Small intestine (tissue), 7 donors: ENCODE measurements at regions not wholly inside any gene's neighbourhood (a gene's known extent, or its start where the extent isn't known, plus 50 kb on each side); places are given as distances from the start of the nearest gene placed in this dataset.

Experiments used
- DNase-seq, 2 donors: peaks; one replicate each; pipeline versions ENCODE4 v3.0.0 to v3.0.0-alpha.2; 2013
- FAIRE-seq: peaks from 2 replicates; lab custom pipeline; 2012; peaks lifted over from hg19 to GRCh38; lab: Jason Lieb, UNC
- H3K27ac ChIP-seq, 3 donors: one replicate each; pipeline ENCODE4 v1.5.1; 2013; ENCODE audit warnings: low read length in 2 of 3, mild to moderate bottlenecking in 2 of 3, control low read depth in 1 of 3, inconsistent platforms in 1 of 3, low read depth in 1 of 3, moderate library complexity in 1 of 3
- H3K27me3 ChIP-seq, 3 donors: one replicate each; pipeline ENCODE4 v1.6.1; 2013; ENCODE audit warnings: low read length in 3 of 3, inconsistent platforms in 1 of 3; ENCODE audit not compliant: control insufficient read depth in 3 of 3, insufficient read depth in 3 of 3
- H3K36me3 ChIP-seq, 3 donors: one replicate each; pipeline ENCODE4 v1.6.1; 2013; ENCODE audit warnings: low read length in 3 of 3, inconsistent platforms in 1 of 3, low read depth in 1 of 3, mild to moderate bottlenecking in 1 of 3, moderate library complexity in 1 of 3; ENCODE audit not compliant: control insufficient read depth in 3 of 3, insufficient read depth in 2 of 3
- H3K4me1 ChIP-seq, 3 donors: one replicate each; pipeline ENCODE4 v1.6.1; 2013; ENCODE audit warnings: low read length in 2 of 3, inconsistent platforms in 1 of 3, low read depth in 1 of 3, mild to moderate bottlenecking in 1 of 3, moderate library complexity in 1 of 3; ENCODE audit not compliant: control insufficient read depth in 3 of 3, insufficient read depth in 2 of 3
- H3K4me3 ChIP-seq, 3 donors: one replicate each; pipeline ENCODE4 v1.5.1; 2013; ENCODE audit warnings: low read length in 3 of 3, control low read depth in 1 of 3, inconsistent platforms in 1 of 3, low read depth in 1 of 3, mild to moderate bottlenecking in 1 of 3, moderate library complexity in 1 of 3
- H3K9me3 ChIP-seq, 2 donors: one replicate each; pipeline ENCODE4 v1.6.1; 2013; ENCODE audit warnings: low read depth in 1 of 2, low read length in 1 of 2; ENCODE audit not compliant: control insufficient read depth in 2 of 2, insufficient read depth in 1 of 2
- WGBS, 3 donors: extraction: QIAGEN DNeasy Blood & Tissue Kit; methylation state at CpG; one replicate each; pipeline ENCODE4 v1.1.7; 2013; 5-methylcytosine and 5-hydroxymethylcytosine counted together
- donor health status: healthy with polysubstance abuse.
- donor health status: control.
- donor health status: control.
- donor health status: Bipolar disorder and iron deficiency.
- donor health status: healthy.

GRCh38 chr5:161084115-161084514, 232.1 kb upstream of the ATP10B start:
- no peak for FAIRE-seq
- 56 to 66% (median 57%) methylated on average over 2 of the region's 2 CpGs for WGBS, 3 donors
- H3K36me3 ChIP-seq: no peaks in the 10 kb centered on the region

GRCh38 chr5:161078793-161079192, 226.8 kb upstream of the ATP10B start:
- DNase-seq (no peak), FAIRE-seq (no peak)
- 66 to 77% (median 66%) methylated on average over 4 of the region's 4 CpGs for WGBS, 3 donors
- Histone ChIP-seq H3K9me3 (no peaks in the 10 kb centered on the region), H3K36me3 (no peaks in the 10 kb centered on the region), H3K4me1 (no peaks in the 10 kb centered on the region), H3K4me3 (no peak overlapping the region), H3K27me3 (no peaks in the 10 kb centered on the region), H3K27ac (no peak overlapping the region)

More at GRCh38 chr5:161084115-161084514, 232.1 kb upstream of the ATP10B start:
- H3K27me3 ChIP-seq: no peaks in the 10 kb centered on the region
- H3K4me3 ChIP-seq: no peak overlapping the region
- DNase-seq: no peak
- no peak overlapping the region for H3K27ac ChIP-seq
- no peaks in the 10 kb centered on the region for H3K4me1 ChIP-seq
- no peaks in the 10 kb centered on the region for H3K9me3 ChIP-seq

- Histone ChIP-seq H3K36me3 (no peaks in the 10 kb centered on the region), H3K4me1 (no peaks in the 10 kb centered on the region), H3K27ac (no peak overlapping the region), H3K27me3 (no peaks in the 10 kb centered on the region), H3K4me3 (no peak overlapping the region), H3K9me3 (no peaks in the 10 kb centered on the region)
- FAIRE-seq (no peak), DNase-seq (no peak)
- WGBS, 3 donors: 40 to 51% (median 43%) methylated on average over 2 of the region's 2 CpGs
Measured at GRCh38 chr5:161077936-161078545, 226.0 kb upstream of the ATP10B start.

GRCh38 chr5:161077496-161077895, 225.5 kb upstream of the ATP10B start:
- H3K27ac ChIP-seq: no peak overlapping the region
- H3K4me1 ChIP-seq: no peaks in the 10 kb centered on the region

GRCh38 chr5:161064781-161065180, 212.8 kb upstream of the ATP10B start:
- FAIRE-seq (no peak), DNase-seq (no peak)
- Histone ChIP-seq H3K27me3 (no peaks in the 10 kb centered on the region), H3K4me3 (no peak overlapping the region), H3K27ac (no peak overlapping the region), H3K36me3 (no peaks in the 10 kb centered on the region), H3K9me3 (no peaks in the 10 kb centered on the region), H3K4me1 (no peaks in the 10 kb centered on the region)
- 23 to 44% (median 42%) methylated on average over 2 of the region's 2 CpGs for WGBS, 3 donors

More at GRCh38 chr5:161077496-161077895, 225.5 kb upstream of the ATP10B start:
- Histone ChIP-seq H3K9me3 (no peaks in the 10 kb centered on the region), H3K27me3 (no peaks in the 10 kb centered on the region), H3K36me3 (no peaks in the 10 kb centered on the region), H3K4me3 (no peak overlapping the region)
- WGBS, 3 donors: 80 to 93% (median 85%) methylated on average over 2 of the region's 2 CpGs
- DNase-seq (no peak), FAIRE-seq (no peak)

- H3K4me3 ChIP-seq: no peak overlapping the region
- H3K9me3 ChIP-seq: no peaks in the 10 kb centered on the region
- H3K36me3 ChIP-seq: no peaks in the 10 kb centered on the region
- no peak overlapping the region for H3K27ac ChIP-seq
- H3K27me3 ChIP-seq: no peaks in the 10 kb centered on the region
- DNase-seq (no peak), FAIRE-seq (no peak)
- WGBS, 3 donors: 67 to 81% (median 77%) methylated on average over 2 of the region's 2 CpGs
- no peaks in the 10 kb centered on the region for H3K4me1 ChIP-seq
Measured at GRCh38 chr5:161064297-161064696, 212.3 kb upstream of the ATP10B start.

GRCh38 chr5:161058781-161059180, 206.8 kb upstream of the ATP10B start:
- no peak for FAIRE-seq
- no peak overlapping the region for H3K27ac ChIP-seq

GRCh38 chr5:161051920-161052500, 200.0 kb upstream of the ATP10B start:
- Histone ChIP-seq H3K36me3 (no peaks in the 10 kb centered on the region), H3K4me1 (no peaks in the 10 kb centered on the region), H3K9me3 (no peaks in the 10 kb centered on the region), H3K27me3 (no peaks in the 10 kb centered on the region), H3K4me3 (no peak overlapping the region), H3K27ac (no peak overlapping the region)
- DNase-seq (no peak), FAIRE-seq (no peak)
- 87 to 94% (median 92%) methylated on average over 4 of the region's 4 CpGs for WGBS, 3 donors

More at GRCh38 chr5:161058781-161059180, 206.8 kb upstream of the ATP10B start:
- Histone ChIP-seq H3K36me3 (no peaks in the 10 kb centered on the region), H3K9me3 (no peaks in the 10 kb centered on the region), H3K4me1 (no peaks in the 10 kb centered on the region), H3K4me3 (no peak overlapping the region), H3K27me3 (no peaks in the 10 kb centered on the region)
- DNase-seq: no peak

GRCh38 chr5:161047024-161047423, 195.0 kb upstream of the ATP10B start:
- H3K9me3 ChIP-seq: peaks cover 0 to 3% of the 10 kb centered on the region in 2 donors
- H3K4me3 ChIP-seq: no peak overlapping the region
- no peaks in the 10 kb centered on the region for H3K27me3 ChIP-seq
- no peak overlapping the region for H3K27ac ChIP-seq
- no peak for DNase-seq
- peaks cover 0 to 6% (median 0%) of the 10 kb centered on the region in 3 donors for H3K4me1 ChIP-seq
- H3K36me3 ChIP-seq: no peaks in the 10 kb centered on the region
- FAIRE-seq: no peak
- 42 to 55% (median 44%) methylated on average over 4 of the region's 4 CpGs for WGBS, 3 donors
